Right lobe of liver (tissue), 6 donors: ENCODE measurements at regions not wholly inside any gene's neighbourhood (a gene's known extent, or its start where the extent isn't known, plus 50 kb on each side); places are given as distances from the start of the nearest gene placed in this dataset.

Experiments used
- ATAC-seq, 4 donors: fragments of 200-7000 bp; cut with Tn5 transposase; one replicate each; pipeline ENCODE4 v1.9.1; 2020; ENCODE audit warnings: mild to moderate bottlenecking in 4 of 4, moderate library complexity in 4 of 4
- DNase-seq, 3 donors: peaks; one replicate each; pipeline ENCODE4 v3.0.0-alpha.2; 2020
- H3K27ac ChIP-seq, 3 donors: fragments of 200-600 bp; one replicate each; pipeline ENCODE4 v1.8.0; 2022
- H3K27me3 ChIP-seq, 2 donors: fragments of 200-600 bp; one replicate each; pipeline ENCODE4 v1.8.0; 2022
- H3K36me3 ChIP-seq, 4 donors: fragments of 200-600 bp; sonication (generic) in 1 of 4; one replicate each; pipeline versions ENCODE4 v1.5.1 to v1.8.0; 2017 to 2022; ENCODE audit warnings: control low read depth in 1 of 4
- H3K4me1 ChIP-seq, 4 donors: fragments of 200-600 bp; sonication (generic) in 1 of 4; one replicate each; pipeline versions ENCODE4 v1.5.1 to v1.8.0; 2017 to 2022; ENCODE audit warnings: control low read depth in 1 of 4
- H3K4me3 ChIP-seq, 3 donors: fragments of 200-600 bp; one replicate each; pipeline ENCODE4 v1.8.0; 2022
- H3K9me3 ChIP-seq, 4 donors: fragments of 200-600 bp; sonication (generic) in 1 of 4; one replicate each; pipeline versions ENCODE4 v1.5.1 to v1.8.0; 2017 to 2022; ENCODE audit warnings: control low read depth in 1 of 4
- CTCF ChIP-seq, 4 donors: fragments of 200-600 bp in 3 of 4; fragments of 450-650 bp in 1 of 4; IDR thresholded peaks; one replicate each; pipeline versions ENCODE4 v1.5.1 to v1.8.0; 2016 to 2022; ENCODE audit warnings: antibody characterized with exemption in 4 of 4, mild to moderate bottlenecking in 2 of 4
- POLR2A ChIP-seq: fragments of 450-650 bp; IDR thresholded peaks from one replicate; pipeline ENCODE4 v1.6.1; 2017; ENCODE audit warnings: antibody characterized with exemption, mild to moderate bottlenecking
- WGBS: methylation state at CpG from one replicate; pipeline ENCODE4 v1.1.6; 2018; ENCODE audit warnings: low coverage, low lambda C conversion rate; ENCODE audit not compliant: insufficient coverage; ENCODE audit errors: missing lambda C conversion rate; 5-methylcytosine and 5-hydroxymethylcytosine counted together
- intact Hi-C, 2 donors: fragments of 100-400 bp; cut with DNase I; formaldehyde crosslinking; loops; one replicate each; pipeline versions ENCODE4 v1.11.2 to v1.14.1; 2022
- donor health status: DM: no; HTN: yes; CAD: no.
- donor health status: DM: no; HTN: no; CAD: no.
- donor health status: DM: no; HTN: no; CAD: no.
- donor health status: DM: no; HTN: yes; CAD: no.
- donor health status: DM: no; HTN: yes; CAD: no.

- ATAC-seq (no peak), DNase-seq (no peak)
- H3K27me3 ChIP-seq: no peaks in the 10 kb centered on the region
- no peak overlapping the region for H3K27ac ChIP-seq
- H3K36me3 ChIP-seq: no peaks in the 10 kb centered on the region
- intact Hi-C loops: no loop called here
- WGBS: 67% methylated on average over 3 of the region's 3 CpGs
- H3K4me3 ChIP-seq: no peak overlapping the region
- H3K4me1 ChIP-seq: no peaks in the 10 kb centered on the region
- TF ChIP-seq POLR2A (no peak), CTCF (IDR thresholded peaks at IDR 0.05) (no peak)
- H3K9me3 ChIP-seq: no peaks in the 10 kb centered on the region
Measured at GRCh38 chr21:28439788-28440187, 552.9 kb downstream of the LTN1 start.

- no peak overlapping the region for H3K27ac ChIP-seq
- H3K36me3 ChIP-seq: no peaks in the 10 kb centered on the region
- 56% methylated on average over 4 of the region's 4 CpGs for WGBS
- DNase-seq (no peak), ATAC-seq (no peak)
- no peaks in the 10 kb centered on the region for H3K27me3 ChIP-seq
- H3K9me3 ChIP-seq: no peaks in the 10 kb centered on the region
- no peaks in the 10 kb centered on the region for H3K4me1 ChIP-seq
- intact Hi-C loops: no loop called here
- H3K4me3 ChIP-seq: no peak overlapping the region
- TF ChIP-seq CTCF (IDR thresholded peaks at IDR 0.05) (no peak), POLR2A (no peak)
Measured at GRCh38 chr21:28439251-28439650, 553.4 kb downstream of the LTN1 start.

- no peaks in the 10 kb centered on the region for H3K9me3 ChIP-seq
- H3K36me3 ChIP-seq: no peaks in the 10 kb centered on the region
- H3K4me1 ChIP-seq: no peaks in the 10 kb centered on the region
- no peak overlapping the region for H3K27ac ChIP-seq
- intact Hi-C loops: no loop called here
- no peaks in the 10 kb centered on the region for H3K27me3 ChIP-seq
- 68% methylated on average over 2 of the region's 2 CpGs for WGBS
- TF ChIP-seq CTCF (IDR thresholded peaks at IDR 0.05) (no peak), POLR2A (no peak)
- H3K4me3 ChIP-seq: no peak overlapping the region
- ATAC-seq (no peak), DNase-seq (no peak)
Measured at GRCh38 chr21:28437061-28437460, 555.6 kb downstream of the LTN1 start.

GRCh38 chr21:28436286-28436932, 556.3 kb downstream of the LTN1 start:
- Histone ChIP-seq H3K4me1 (no peaks in the 10 kb centered on the region), H3K27me3 (no peaks in the 10 kb centered on the region), H3K27ac (no peak overlapping the region), H3K9me3 (no peaks in the 10 kb centered on the region), H3K4me3 (no peak overlapping the region), H3K36me3 (no peaks in the 10 kb centered on the region)
- no peak for DNase-seq
- intact Hi-C loops: no loop called here
- 66% methylated on average over 2 of the region's 2 CpGs for WGBS
- no peak for TF ChIP-seq CTCF (IDR thresholded peaks at IDR 0.05)
- no peak for TF ChIP-seq POLR2A
- ATAC-seq: no peak
